Esophagus muscularis mucosa (tissue), 4 donors: ENCODE measurements at regions not wholly inside any gene's neighbourhood (a gene's known extent, or its start where the extent isn't known, plus 50 kb on each side); places are given as distances from the start of the nearest gene placed in this dataset.

Experiments
- DNase-seq: peaks from one replicate; pipeline ENCODE4 v3.0.0-alpha.2; 2017; ENCODE audit errors: extremely low spot score
- H3K27ac ChIP-seq, 4 donors: fragments of 200-600 bp; sonication (generic); replicated peaks in 1 of 4; 1 replicate in 3 of 4; 2 replicates in 1 of 4; pipeline ENCODE4 v1.5.1; 2016 to 2019; ENCODE audit warnings: mild to moderate bottlenecking in 1 of 4
- H3K27me3 ChIP-seq, 4 donors: fragments of 200-600 bp; sonication (generic); one replicate each; pipeline versions ENCODE4 v1.5.1 to v1.6.0; 2016 to 2019
- H3K36me3 ChIP-seq, 4 donors: fragments of 200-600 bp; sonication (generic); one replicate each; pipeline ENCODE4 v1.5.1; 2016 to 2019
- H3K4me1 ChIP-seq, 4 donors: fragments of 200-600 bp; sonication (generic); one replicate each; pipeline ENCODE4 v1.5.1; 2016 to 2019
- H3K4me3 ChIP-seq, 4 donors: fragments of 200-600 bp; sonication (generic); 1 replicate in 2 of 4; 2 replicates in 2 of 4; pipeline ENCODE4 v1.5.1; 2016 to 2019; ENCODE audit warnings: mild to moderate bottlenecking in 4 of 4, moderate library complexity in 1 of 4
- H3K9me3 ChIP-seq, 4 donors: fragments of 200-600 bp; sonication (generic); 1 replicate in 3 of 4; 2 replicates in 1 of 4; pipeline ENCODE4 v1.5.1; 2016 to 2019
- EP300 ChIP-seq: sonication (generic); formaldehyde crosslinking; IDR thresholded peaks from one replicate; pipeline ENCODE4 v1.6.1; 2017; ENCODE audit warnings: antibody characterized with exemption
- POLR2A ChIP-seq: fragments of 450-650 bp; IDR thresholded peaks from one replicate; pipeline ENCODE4 v1.6.1; 2017; ENCODE audit warnings: antibody characterized with exemption, moderate library complexity, mild to moderate bottlenecking, low read depth
- POLR2AphosphoS5 ChIP-seq, 2 donors: sonication (generic); formaldehyde crosslinking; IDR thresholded peaks; one replicate each; pipeline ENCODE4 v1.6.1; 2017; ENCODE audit warnings: antibody characterized with exemption in 2 of 2
- WGBS: methylation state at CpG from one replicate; pipeline ENCODE4 v1.1.5; 2018; 5-methylcytosine and 5-hydroxymethylcytosine counted together
- intact Hi-C: fragments of 100-400 bp; cut with DNase I; formaldehyde crosslinking; loops from one replicate; pipeline ENCODE4 v1.15.1; 2023
- TF ChIP-seq, protein P1 (sequence below), 3 experiments: fragments of 200-600 bp in 2 of 3; fragments of 450-650 bp in 1 of 3; sonication (generic) in 2 of 3; IDR thresholded peaks; one replicate each; pipeline ENCODE4 v1.5.1; 2017 to 2019; ENCODE audit warnings: antibody characterized with exemption in 3 of 3, mild to moderate bottlenecking in 2 of 3, moderate library complexity in 1 of 3

- no peak for DNase-seq
- 94% methylated on average over 2 of the region's 2 CpGs for WGBS
- intact Hi-C loops, result no loop called here
- TF ChIP-seq EP300, result no peak
- TF ChIP-seq, protein P1, sequence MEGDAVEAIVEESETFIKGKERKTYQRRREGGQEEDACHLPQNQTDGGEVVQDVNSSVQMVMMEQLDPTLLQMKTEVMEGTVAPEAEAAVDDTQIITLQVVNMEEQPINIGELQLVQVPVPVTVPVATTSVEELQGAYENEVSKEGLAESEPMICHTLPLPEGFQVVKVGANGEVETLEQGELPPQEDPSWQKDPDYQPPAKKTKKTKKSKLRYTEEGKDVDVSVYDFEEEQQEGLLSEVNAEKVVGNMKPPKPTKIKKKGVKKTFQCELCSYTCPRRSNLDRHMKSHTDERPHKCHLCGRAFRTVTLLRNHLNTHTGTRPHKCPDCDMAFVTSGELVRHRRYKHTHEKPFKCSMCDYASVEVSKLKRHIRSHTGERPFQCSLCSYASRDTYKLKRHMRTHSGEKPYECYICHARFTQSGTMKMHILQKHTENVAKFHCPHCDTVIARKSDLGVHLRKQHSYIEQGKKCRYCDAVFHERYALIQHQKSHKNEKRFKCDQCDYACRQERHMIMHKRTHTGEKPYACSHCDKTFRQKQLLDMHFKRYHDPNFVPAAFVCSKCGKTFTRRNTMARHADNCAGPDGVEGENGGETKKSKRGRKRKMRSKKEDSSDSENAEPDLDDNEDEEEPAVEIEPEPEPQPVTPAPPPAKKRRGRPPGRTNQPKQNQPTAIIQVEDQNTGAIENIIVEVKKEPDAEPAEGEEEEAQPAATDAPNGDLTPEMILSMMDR (IDR thresholded peaks at IDR 0.05), result no peak
- TF ChIP-seq POLR2AphosphoS5 (IDR thresholded peaks at IDR 0.05), result no peak
- TF ChIP-seq POLR2A, result no peak
- Histone ChIP-seq H3K27ac (no peak overlapping the region), H3K27me3 (no peaks in the 10 kb centered on the region), H3K4me1 (no peaks in the 10 kb centered on the region), H3K9me3 (no peaks in the 10 kb centered on the region), H3K4me3 (no peak overlapping the region), H3K36me3 (no peaks in the 10 kb centered on the region)
Measured at GRCh38 chr6:66390393-66390792, 683.4 kb upstream of the EYS start.

DNA sequence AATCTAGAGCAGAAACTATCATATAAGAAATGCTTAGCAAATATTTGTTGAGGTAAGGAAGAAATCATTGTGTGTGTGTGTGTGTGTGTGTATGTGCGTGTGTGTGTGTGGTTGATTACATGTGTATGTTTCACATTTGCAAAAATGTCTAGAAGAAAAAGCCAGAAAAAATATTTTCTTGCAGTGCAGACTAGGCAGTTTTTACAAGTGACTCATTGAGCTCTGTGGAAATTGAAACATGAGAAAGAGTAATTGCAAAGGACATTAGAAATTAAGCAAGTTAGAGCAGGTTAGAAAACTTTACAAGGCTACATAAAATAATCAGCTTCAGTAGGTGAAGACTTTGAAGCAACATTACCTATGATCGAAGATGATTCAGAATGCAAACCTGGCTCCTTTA lies 669.0 kb upstream of the EYS start:
- no peaks in the 10 kb centered on the region for H3K9me3 ChIP-seq
- no peaks in the 10 kb centered on the region for H3K36me3 ChIP-seq
- WGBS, result 88% methylated on average over 2 of the region's 2 CpGs
- intact Hi-C loops, result no loop called here
- H3K4me3 ChIP-seq, result no peak overlapping the region
- no peak overlapping the region for H3K27ac ChIP-seq
- no peaks in the 10 kb centered on the region for H3K27me3 ChIP-seq
- TF ChIP-seq POLR2A (no peak), EP300 (no peak), POLR2AphosphoS5 (IDR thresholded peaks at IDR 0.05) (no peak)
- TF ChIP-seq, protein P1 (IDR thresholded peaks at IDR 0.05), result no peak
- no peak for DNase-seq
- H3K4me1 ChIP-seq, result no peaks in the 10 kb centered on the region

DNA sequence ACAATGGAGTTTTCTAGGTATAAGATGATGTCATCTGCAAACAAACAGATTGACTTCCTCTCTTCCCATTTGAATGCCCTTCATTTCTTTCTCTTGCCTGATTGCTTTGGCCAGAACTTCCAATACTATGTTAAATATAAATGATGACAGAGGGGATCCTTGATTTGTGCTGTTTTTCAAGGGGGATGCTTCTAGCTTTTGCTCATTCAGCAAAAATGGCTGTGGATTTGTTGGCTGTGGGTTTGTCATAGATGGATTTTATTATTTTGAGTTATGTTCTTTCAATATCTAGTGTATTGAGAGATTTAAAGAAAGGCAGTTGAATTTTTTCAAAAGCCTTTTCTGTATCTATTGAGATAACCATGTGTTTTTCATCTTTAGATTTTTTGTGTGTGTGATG lies 662.4 kb upstream of the EYS start:
- H3K27me3 ChIP-seq, result no peaks in the 10 kb centered on the region
- intact Hi-C loops, result no loop called here
- TF ChIP-seq, protein P1 (IDR thresholded peaks at IDR 0.05), result no peak
- TF ChIP-seq POLR2AphosphoS5 (IDR thresholded peaks at IDR 0.05), result no peak
- no peak overlapping the region for H3K27ac ChIP-seq
- DNase-seq, result no peak
- no peak overlapping the region for H3K4me3 ChIP-seq
- H3K9me3 ChIP-seq, result peaks cover 0 to 5% (median 0%) of the 10 kb centered on the region in 4 donors
- no peaks in the 10 kb centered on the region for H3K36me3 ChIP-seq
- no peaks in the 10 kb centered on the region for H3K4me1 ChIP-seq

DNA sequence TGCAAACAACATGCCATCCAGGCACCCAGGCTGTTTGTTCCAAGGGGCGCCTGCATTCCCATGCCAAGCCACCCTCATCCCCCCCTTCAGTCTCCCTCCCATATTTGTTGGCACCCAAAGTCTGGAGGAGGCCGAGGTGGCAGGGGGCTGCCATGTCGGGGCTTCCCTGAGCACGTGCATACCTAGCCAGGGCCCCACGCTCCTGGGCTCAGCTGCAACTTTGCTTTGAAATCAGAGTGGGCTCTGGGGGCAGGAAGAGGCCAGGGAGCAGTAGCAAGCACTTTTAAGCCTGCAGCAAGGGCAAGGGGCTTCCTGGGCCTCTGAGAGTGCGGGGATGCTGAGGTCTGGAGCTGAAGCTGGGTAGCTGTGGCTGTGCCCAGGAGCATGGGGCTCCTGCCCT lies 655.9 kb upstream of the EYS start:
- Histone ChIP-seq H3K4me3 (no peak overlapping the region), H3K27me3 (no peaks in the 10 kb centered on the region), H3K9me3 (no peaks in the 10 kb centered on the region), H3K36me3 (no peaks in the 10 kb centered on the region), H3K27ac (no peak overlapping the region), H3K4me1 (no peaks in the 10 kb centered on the region)
- TF ChIP-seq POLR2A (no peak), POLR2AphosphoS5 (IDR thresholded peaks at IDR 0.05) (no peak), EP300 (no peak)
- TF ChIP-seq, protein P1 (IDR thresholded peaks at IDR 0.05), result no peak
- whole genome bisulfite sequencing, result 82% methylated on average over 6 of the region's 6 CpGs
- DNase-seq, result no peak
- intact Hi-C loops, result no loop called here

DNA sequence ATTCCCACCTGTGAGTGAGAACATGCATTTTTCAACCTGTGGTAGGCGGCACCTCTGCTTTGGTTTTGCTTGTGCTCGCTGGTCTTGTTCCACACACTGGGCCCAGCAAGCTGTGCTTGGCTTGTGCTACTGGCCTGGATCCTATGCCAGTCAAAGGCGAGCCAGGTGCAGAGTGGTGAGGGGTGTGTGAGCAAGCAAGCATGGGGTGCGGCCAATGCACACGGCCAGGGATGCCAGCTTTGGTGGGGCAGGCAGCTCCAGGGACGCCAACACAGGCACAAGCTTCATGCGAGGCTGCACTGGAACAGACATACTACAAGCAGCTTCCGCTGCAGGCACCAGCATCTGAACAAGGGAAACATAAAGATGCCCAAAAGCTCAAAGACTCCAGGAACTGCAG lies 654.9 kb upstream of the EYS start:
- TF ChIP-seq, protein P1 (IDR thresholded peaks at IDR 0.05), result no peak
- TF ChIP-seq POLR2AphosphoS5 (IDR thresholded peaks at IDR 0.05) (no peak), EP300 (no peak), POLR2A (no peak)
- whole genome bisulfite sequencing, result 87% methylated on average over 6 of the region's 8 CpGs
- intact Hi-C loops, result no loop called here

More for the DNA sequence above, 654.9 kb upstream of the EYS start:
- H3K27ac ChIP-seq, result no peak overlapping the region
- no peaks in the 10 kb centered on the region for H3K9me3 ChIP-seq
- no peaks in the 10 kb centered on the region for H3K36me3 ChIP-seq
- no peak overlapping the region for H3K4me3 ChIP-seq
- H3K4me1 ChIP-seq, result no peaks in the 10 kb centered on the region
- H3K27me3 ChIP-seq, result no peaks in the 10 kb centered on the region
- no peak for DNase-seq
